Neural crest cell (in vitro differentiated cells): ENCODE measurements at regions not wholly inside any gene's neighbourhood (a gene's known extent, or its start where the extent isn't known, plus 50 kb on each side); places are given as distances from the start of the nearest gene placed in this dataset.
"Not testable (repeated sequence)": the region's sequence is repeated elsewhere in the genome, so short reads cannot be mapped to it uniquely, and the experiment has no call there.

Experiments
- DNase-seq: peaks from one replicate; pipeline ENCODE4 v3.0.0; 2021; ENCODE audit warnings: low read depth, mixed read lengths, low spot score
- H3K27ac Mint-ChIP-seq: one replicate; pipeline ENCODE4 v1.8.0; 2021; ENCODE audit warnings: mild to moderate bottlenecking, mixed read lengths; ENCODE audit not compliant: unreplicated experiment
- H3K27me3 Mint-ChIP-seq: 2 replicates; pipeline ENCODE4 v1.8.0; 2021; ENCODE audit warnings: low read depth, mild to moderate bottlenecking, mixed read lengths
- H3K36me3 Mint-ChIP-seq: 2 replicates; pipeline ENCODE4 v1.8.0; 2021; ENCODE audit warnings: low read depth, mild to moderate bottlenecking, mixed read lengths
- H3K4me1 Mint-ChIP-seq: 2 replicates; pipeline ENCODE4 v1.8.0; 2021; ENCODE audit warnings: mixed read lengths
- H3K4me3 Mint-ChIP-seq: one replicate; pipeline ENCODE4 v1.8.0; 2021; ENCODE audit warnings: mild to moderate bottlenecking, mixed read lengths
- H3K9me3 Mint-ChIP-seq: 2 replicates; pipeline ENCODE4 v1.8.0; 2021; ENCODE audit warnings: mixed read lengths
- CTCF ChIP-seq: fragments of 200-600 bp; sonication (generic); conservative IDR thresholded peaks from 2 replicates; pipeline ENCODE4 v1.5.0; 2021; ENCODE audit warnings: antibody characterized with exemption, mild to moderate bottlenecking

- Mint-ChIP-seq H3K4me1 (peaks cover 12% of the 10 kb centered on the region), H3K4me3 (no peak overlapping the region), H3K9me3 (peaks cover 5% of the 10 kb centered on the region), H3K27me3 (no peaks in the 10 kb centered on the region), H3K36me3 (peaks cover 2% of the 10 kb centered on the region), H3K27ac (no peak overlapping the region)
- DNase-seq: no peak
- TF ChIP-seq CTCF: no peak
Measured at GRCh38 chr6:166796610-166797009, 159.7 kb downstream of the RNASET2 start.

GRCh38 chr6:166795879-166796278, 160.5 kb downstream of the RNASET2 start:
- H3K27me3 Mint-ChIP-seq: no peaks in the 10 kb centered on the region
- no peak overlapping the region for H3K27ac Mint-ChIP-seq
- H3K4me3 Mint-ChIP-seq: no peak overlapping the region
- no peak for TF ChIP-seq CTCF
- H3K36me3 Mint-ChIP-seq: peaks cover 2% of the 10 kb centered on the region
- H3K4me1 Mint-ChIP-seq: peaks cover 10% of the 10 kb centered on the region
- peaks cover 7% of the 10 kb centered on the region for H3K9me3 Mint-ChIP-seq
- no peak for DNase-seq

GRCh38 chr6:166790808-166791207, 163.8 kb upstream of the RPS6KA2 start:
- not testable (repeated sequence) for H3K27me3 Mint-ChIP-seq, H3K9me3 Mint-ChIP-seq, H3K27ac Mint-ChIP-seq, H3K4me3 Mint-ChIP-seq, H3K4me1 Mint-ChIP-seq, DNase-seq, H3K36me3 Mint-ChIP-seq

- H3K36me3 Mint-ChIP-seq, H3K4me3 Mint-ChIP-seq, H3K27ac Mint-ChIP-seq, H3K9me3 Mint-ChIP-seq, H3K27me3 Mint-ChIP-seq, DNase-seq, H3K4me1 Mint-ChIP-seq: not testable (repeated sequence)
Measured at GRCh38 chr6:166788846-166789529, 161.9 kb upstream of the RPS6KA2 start.

GRCh38 chr6:166786704-166787293, 159.7 kb upstream of the RPS6KA2 start:
- Mint-ChIP-seq H3K27me3 (no peaks in the 10 kb centered on the region), H3K27ac (no peak overlapping the region), H3K9me3 (peaks cover 7% of the 10 kb centered on the region), H3K4me3 (no peak overlapping the region), H3K36me3 (peaks cover 3% of the 10 kb centered on the region), H3K4me1 (peaks cover 3% of the 10 kb centered on the region)
- DNase-seq: no peak
- peak; percentile 85 for TF ChIP-seq CTCF

GRCh38 chr6:166785131-166785530, 158.1 kb upstream of the RPS6KA2 start:
- DNase-seq: no peak
- Mint-ChIP-seq H3K9me3 (peaks cover 2% of the 10 kb centered on the region), H3K27me3 (no peaks in the 10 kb centered on the region), H3K4me1 (peaks cover 3% of the 10 kb centered on the region), H3K4me3 (no peak overlapping the region), H3K36me3 (peaks cover 2% of the 10 kb centered on the region), H3K27ac (no peak overlapping the region)
- no peak for TF ChIP-seq CTCF
